GM18907 (cell line): ENCODE measurements at regions not wholly inside any gene's neighbourhood (a gene's known extent, or its start where the extent isn't known, plus 50 kb on each side); places are given as distances from the start of the nearest gene placed in this dataset.

Experiments
- ATAC-seq: cut with Tn5 transposase; IDR thresholded peaks from one replicate; pipeline ENCODE4 v1.9.1; 2021; ENCODE audit warnings: mild to moderate bottlenecking, moderate library complexity; ENCODE audit not compliant: unreplicated experiment

GRCh38 chr16:51039638-51040331, 111.3 kb downstream of the SALL1 start:
- ATAC-seq = no peak

GRCh38 chr16:51035711-51036110, 115.4 kb downstream of the SALL1 start:
- ATAC-seq = no peak

GRCh38 chr16:51035110-51035498, 116.0 kb downstream of the SALL1 start:
- no peak for ATAC-seq

- no peak for ATAC-seq
Measured at GRCh38 chr16:51034481-51035109, 116.5 kb downstream of the SALL1 start.

GRCh38 chr16:51031598-51031997, 119.5 kb downstream of the SALL1 start:
- ATAC-seq = no peak

GRCh38 chr16:51030516-51030915, 120.6 kb downstream of the SALL1 start:
- no peak for ATAC-seq

GRCh38 chr16:51025588-51026290, 125.3 kb downstream of the SALL1 start:
- ATAC-seq = no peak

- ATAC-seq = no peak
Measured at GRCh38 chr16:51024703-51025102, 126.4 kb downstream of the SALL1 start.

- no peak for ATAC-seq
Measured at GRCh38 chr16:51022955-51023354, 128.1 kb downstream of the SALL1 start.

GRCh38 chr16:51019617-51020016, 131.5 kb downstream of the SALL1 start:
- ATAC-seq = no peak

- ATAC-seq = no peak
Measured at GRCh38 chr16:51017969-51018368, 133.1 kb downstream of the SALL1 start.

- no peak for ATAC-seq
Measured at GRCh38 chr16:51012396-51012795, 138.7 kb downstream of the SALL1 start.

GRCh38 chr16:51010817-51011216, 140.3 kb downstream of the SALL1 start:
- ATAC-seq = no peak

- ATAC-seq = no peak
Measured at GRCh38 chr16:51009813-51010212, 141.3 kb downstream of the SALL1 start.

- no peak for ATAC-seq
Measured at GRCh38 chr16:51009359-51009758, 141.7 kb downstream of the SALL1 start.

GRCh38 chr16:51008607-51009006, 142.5 kb downstream of the SALL1 start:
- ATAC-seq = no peak

- ATAC-seq = no peak
Measured at GRCh38 chr16:51008037-51008436, 143.0 kb downstream of the SALL1 start.

GRCh38 chr16:51003850-51004566, 147.1 kb downstream of the SALL1 start:
- ATAC-seq = no peak

GRCh38 chr16:51002881-51003490, 148.1 kb downstream of the SALL1 start:
- ATAC-seq = no peak

- ATAC-seq = no peak
Measured at GRCh38 chr16:50999181-50999580, 151.9 kb downstream of the SALL1 start.

- ATAC-seq = no peak
Measured at GRCh38 chr16:50998411-50998810, 152.7 kb downstream of the SALL1 start.
